Activated CD8-positive, alpha-beta memory T cell treated with anti-CD3 and anti-CD28 coated beads for 24 hours (primary cell): ENCODE measurements at regions not wholly inside any gene's neighbourhood (a gene's known extent, or its start where the extent isn't known, plus 50 kb on each side); places are given as distances from the start of the nearest gene placed in this dataset.

Experiments used
- DNase-seq: peaks from one replicate; pipeline ENCODE4 v3.0.0-alpha.2; 2020

DNA sequence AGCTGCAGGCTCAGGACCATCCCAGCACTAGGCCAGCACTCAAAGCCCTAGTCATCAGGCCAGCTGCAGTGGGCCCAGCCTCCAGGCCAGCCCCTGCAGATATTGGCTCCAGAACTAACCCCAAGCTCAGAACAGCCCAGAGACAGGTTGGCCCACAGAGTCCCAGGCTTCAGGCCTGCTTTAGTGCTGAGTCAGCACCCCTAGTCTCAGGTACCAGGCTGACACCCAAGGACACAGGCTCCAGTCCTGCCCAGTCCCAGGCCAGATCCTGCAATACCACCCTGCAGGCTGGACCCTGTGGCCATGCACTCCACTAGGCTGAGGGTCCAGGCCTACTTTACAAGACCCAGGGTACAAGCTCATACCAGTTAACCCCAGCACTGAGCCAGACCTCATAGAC lies 234.4 kb upstream of the GPRIN3 start:
- no peak for DNase-seq

DNA sequence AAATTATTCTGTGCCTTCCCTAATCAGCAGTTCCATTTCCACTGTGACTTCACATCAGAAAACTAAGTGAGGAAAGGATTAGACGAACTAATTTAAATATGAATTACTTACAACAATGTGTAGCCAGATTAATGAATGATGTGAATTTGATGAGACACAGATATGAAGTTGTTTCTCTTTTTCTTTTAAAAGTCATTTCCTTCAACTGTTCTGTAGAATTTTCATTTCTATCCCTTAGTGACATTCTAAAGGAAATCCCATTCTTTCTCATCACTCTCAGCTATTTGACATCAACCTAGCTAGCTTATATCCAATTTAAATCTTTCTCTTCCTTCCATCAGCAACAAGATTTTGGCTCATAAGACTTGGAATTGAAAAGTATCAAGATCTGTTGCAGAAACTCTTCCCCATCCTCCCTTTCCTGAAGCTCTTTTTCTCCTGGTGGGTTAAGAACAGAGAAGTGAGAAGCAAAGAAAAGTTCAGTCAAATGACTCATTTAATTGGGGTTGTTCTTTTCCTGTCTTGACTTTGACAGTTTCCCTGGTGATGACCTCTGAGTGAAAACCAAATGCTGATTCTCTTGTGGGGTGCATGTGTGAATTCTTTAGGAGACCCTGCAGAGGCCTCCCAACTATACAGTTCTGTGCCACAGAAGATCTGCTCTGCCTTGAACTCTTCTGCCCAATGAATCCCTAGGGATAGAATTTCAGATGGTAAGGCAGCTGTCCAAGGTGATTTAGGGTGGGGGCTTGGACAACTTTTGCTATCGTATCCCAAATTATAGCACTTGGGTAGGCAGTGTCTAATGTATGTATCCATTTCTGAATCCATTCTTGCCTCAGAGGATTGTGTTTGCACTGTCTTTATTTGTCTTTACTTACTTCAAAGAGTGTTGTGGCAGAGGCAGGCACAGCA lies 232.5 kb upstream of the GPRIN3 start:
- no peak for DNase-seq

DNA sequence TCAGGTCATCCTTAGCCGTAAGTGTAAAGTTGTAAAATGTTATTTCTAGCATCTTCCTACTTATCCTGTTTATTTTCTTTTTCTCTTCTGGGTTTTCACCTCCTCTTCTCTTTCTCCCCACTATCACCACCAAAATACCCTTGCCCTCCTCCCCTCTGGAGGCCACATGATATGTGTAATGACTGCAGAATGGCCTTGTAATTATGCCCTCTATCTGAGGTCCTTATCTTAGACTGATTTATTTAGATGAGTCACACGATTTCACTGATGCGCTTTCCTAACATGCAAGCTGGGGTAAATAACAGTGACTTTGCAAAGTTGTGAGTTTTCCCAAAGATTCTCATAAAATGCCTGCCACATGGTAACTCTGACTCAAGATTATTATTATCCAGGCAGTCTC lies 231.8 kb upstream of the GPRIN3 start:
- DNase-seq, result no peak

DNA sequence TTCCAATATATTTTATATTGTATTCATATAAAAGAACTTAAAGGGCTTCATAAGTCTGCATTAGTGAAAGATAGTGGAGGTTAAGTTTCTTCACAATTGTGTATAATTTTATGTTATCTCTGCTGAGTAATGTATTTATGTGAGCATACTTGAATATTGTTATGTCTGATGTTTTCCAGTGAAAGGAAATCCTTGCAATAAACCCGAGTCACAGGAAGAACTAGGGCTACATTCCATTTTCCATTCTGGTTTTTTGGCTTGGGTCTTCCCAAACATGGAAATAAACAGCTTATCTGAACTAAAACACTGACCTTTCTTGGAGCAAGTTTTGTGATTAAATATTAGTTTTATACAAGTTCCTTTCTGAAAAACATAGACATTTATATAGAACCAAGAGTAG lies 231.3 kb upstream of the GPRIN3 start:
- no peak for DNase-seq

DNA sequence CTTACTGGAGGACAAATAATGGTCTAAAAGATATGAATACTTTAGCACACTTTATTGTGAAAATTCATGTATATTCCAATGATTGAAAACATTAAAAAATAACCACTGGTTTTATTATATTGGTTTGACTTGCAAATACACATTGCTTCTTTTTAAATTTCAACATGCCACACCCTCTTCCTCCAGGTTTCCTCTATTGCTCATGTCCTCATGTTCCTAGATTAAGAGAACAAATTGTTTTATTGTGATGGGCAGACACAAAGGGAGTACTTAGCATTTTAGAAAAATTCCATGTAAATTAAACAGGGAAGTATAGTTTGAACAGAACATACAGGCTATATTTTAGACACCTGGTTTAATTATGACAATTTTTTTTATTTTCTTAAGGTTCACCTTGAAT lies 230.6 kb upstream of the GPRIN3 start:
- no peak for DNase-seq

DNA sequence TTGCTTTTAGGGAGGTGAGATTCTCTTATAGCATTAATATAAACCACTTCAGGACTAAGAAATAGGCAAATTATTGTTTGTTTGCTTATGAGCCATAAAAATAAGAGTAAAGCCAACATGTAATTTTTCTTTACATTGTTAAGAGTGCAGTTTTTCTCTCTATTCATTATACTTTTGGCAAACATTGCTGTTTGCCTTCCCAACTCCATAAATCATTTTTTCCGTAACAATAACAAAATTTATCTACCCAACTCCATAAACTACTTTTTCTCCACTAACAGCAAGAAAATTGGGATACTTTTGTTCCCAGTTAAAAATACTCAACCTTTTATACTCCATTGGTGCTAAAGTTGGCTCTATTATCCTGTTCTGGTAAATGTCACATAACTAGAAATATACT lies 229.7 kb upstream of the GPRIN3 start:
- DNase-seq, result no peak

DNA sequence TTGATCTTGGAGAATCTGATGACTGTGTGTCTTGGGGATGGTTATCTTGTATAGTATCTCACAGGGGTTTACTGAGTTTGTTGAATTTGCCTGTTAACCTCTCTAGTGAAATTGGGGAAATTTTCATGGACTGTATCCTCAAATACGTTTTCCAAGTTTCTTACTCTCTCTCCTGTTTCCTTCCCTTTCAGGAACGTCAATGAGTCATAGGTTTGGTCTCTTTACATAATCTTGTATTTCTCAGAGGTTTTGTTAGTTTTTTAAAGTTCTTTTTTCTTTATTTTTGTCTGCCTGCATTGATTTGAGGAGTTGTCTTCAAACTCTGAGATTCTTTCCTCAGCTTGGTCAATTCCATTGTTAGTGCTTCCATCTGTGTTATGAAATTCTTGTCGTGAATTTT lies 227.7 kb upstream of the GPRIN3 start:
- no peak for DNase-seq

DNA sequence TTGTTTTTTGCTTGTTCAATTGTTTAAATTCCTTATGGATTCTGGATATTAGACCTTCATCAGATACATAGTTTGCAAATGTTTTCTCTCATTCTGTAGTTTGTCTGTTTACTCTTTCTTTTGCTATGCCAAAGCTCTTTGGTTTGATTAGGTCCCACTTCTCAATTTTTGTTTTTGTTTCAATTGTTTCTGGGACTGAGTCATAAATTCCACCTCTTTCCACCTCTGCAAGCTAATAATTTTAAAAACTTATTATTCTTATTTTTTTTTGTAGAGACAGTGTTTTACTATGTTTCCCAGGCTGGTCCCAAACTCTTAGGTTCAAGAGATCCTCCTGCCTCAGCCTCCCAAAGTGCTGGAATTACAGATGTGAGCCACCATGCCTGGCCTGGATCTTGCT lies 226.8 kb upstream of the GPRIN3 start:
- no peak for DNase-seq

DNA sequence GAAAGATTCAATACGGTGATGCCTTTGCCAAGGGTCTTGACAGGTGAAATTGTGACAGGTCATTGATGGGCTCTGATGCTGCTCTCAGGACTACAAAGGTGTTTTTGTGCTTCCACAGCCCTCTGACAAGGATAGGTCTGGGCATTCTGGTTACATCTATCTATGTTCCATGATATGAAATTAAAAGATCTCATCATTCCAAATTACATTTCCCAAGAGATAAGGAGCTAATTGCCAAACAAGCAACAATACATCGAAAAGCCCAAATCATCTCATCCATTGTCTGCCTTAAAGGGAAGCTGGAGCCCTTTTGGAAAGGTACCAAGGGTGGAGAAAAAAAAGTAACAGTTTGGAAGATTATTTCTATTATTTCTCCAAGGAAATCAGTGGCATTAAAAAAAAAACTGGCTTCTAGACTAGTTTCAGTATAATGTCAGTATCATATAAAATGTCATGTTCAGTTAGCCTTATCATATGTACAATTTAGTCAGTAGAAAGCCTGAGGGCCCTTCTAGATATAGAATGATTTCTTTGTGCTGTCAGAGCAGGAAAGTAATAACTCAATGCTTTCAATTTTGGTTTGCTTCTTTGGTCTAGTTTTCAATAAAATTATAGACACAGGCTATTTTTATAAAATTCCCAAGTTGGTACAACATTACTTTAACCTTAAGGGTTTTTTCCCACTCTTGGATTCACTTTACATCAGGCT lies 224.5 kb upstream of the GPRIN3 start:
- DNase-seq, result no peak

DNA sequence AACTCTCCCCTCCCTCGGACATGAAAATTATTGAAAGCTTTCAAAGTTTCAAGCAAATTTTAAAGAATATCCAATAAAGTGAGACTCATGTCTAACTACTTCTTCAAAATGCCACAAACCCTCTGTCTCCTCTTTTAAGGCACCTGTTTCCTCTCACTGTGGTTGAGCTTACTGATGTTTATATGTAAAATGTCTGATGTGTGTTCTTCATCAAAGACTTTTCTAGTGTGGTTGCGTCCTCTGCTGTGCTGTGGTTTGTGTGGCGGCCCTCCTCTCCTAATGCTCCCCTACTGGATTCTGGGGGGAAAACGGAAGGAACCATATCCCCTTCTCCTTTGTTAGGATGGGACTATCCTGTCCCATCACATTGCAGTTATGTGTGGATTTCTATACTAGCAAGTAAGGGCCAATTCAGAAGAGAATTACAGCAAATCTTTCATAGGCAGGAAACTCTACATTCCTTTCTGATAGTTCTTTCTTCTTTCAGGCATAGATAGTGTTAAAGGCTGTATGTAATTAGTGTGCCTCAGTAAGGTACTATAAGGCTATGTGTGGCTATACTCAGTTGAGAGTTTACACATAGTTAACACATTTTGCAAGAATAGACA lies 221.0 kb upstream of the GPRIN3 start:
- no peak for DNase-seq

DNA sequence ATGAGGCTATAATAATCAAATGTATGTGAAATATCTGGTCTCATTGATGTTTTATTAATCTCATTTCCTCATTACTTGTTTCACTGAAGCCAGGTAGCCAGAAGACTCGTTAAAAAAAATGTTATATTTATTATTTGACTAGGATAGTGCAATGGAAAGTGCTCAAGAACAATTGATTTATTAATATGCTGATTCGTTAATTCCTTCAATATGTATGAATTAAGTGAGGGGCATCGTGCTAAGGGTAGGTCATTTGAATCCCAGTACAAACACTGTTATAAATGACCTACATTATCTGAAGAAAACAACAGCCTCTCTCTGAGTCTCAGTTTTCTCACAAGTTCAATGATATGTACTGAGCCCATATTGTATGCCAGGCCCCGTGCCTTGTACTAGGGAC lies 214.2 kb upstream of the GPRIN3 start:
- DNase-seq, result no peak

DNA sequence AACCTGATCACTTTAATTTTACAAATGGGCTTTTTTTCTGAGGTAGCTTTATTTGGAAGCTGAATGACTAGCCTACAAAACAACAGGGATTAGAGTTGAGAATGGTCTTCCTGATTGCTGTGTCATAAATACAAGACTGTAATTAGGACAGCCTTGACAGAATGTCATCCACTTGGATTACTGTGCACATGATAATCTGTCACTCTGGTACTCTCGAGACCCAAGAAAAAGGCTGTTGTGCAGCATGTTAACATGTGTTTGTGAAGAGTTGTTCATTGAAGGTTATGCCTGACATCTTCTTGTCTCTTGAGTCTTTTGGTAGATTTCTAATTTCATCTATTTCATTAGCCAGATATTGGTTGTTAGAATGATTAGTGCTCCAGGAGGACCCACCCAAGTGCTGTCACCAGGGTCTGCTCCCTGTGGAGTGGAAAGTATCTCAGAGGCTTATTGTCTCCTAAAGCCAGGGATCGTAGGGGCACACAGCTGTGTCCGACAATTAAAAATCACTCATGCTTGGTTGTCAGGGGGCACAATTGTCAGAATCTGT lies 212.2 kb upstream of the GPRIN3 start:
- no peak for DNase-seq

DNA sequence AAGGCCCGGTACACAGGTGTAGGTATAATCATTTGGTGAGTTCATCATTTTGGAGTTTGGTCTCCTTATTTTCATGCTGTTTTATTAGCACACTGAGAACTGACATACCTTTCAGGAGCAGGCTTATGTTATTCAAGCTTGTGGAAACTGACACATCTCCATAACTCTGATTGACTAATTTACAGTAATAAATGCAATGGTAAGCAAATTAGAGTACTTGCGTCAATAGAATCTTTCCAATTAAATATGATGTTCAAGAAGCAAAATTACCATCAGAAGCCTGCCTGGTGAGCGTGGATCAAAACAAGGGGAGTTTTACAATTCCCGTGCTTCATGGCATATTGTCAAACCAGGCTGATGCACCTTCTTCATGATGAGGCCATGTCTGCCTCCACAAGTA lies 210.7 kb upstream of the GPRIN3 start:
- DNase-seq, result no peak

DNA sequence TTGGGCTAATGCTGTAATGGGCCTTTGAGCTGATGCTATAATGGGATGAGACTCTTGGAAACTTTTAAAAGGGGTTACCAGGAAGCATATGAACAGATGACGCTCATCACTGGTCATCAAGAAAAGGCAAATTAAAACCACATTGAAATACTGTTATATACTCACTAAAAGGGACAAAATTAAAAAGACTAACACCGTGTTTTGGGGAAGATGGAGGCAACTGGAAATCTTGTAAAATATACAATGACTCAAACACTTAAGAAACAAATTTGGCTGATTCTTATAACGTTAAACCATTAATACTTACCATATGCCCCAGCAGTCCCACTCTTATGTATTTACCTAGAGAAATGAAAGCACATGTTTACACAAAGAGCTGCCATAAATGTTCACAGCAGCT lies 207.2 kb upstream of the GPRIN3 start:
- DNase-seq, result no peak

DNA sequence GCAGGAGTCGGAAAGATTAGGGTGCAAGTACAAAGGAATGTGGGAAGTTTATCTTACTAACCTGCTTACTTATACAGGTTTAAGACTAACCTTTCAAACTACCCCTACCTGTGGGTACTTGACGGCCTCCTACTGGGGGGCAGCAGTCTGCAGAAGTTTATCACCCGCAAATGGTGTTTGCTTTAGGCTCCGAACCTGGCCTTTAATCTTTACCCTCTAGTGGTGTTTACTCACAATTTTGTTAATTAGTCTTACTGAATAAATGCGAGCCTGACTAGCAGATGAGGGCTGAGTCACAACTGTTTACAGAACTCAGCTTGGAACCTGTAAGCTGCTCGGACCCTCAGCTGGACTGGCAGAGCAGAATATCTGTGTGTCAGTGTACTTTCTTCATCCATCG lies 204.2 kb upstream of the GPRIN3 start:
- DNase-seq, result no peak

DNA sequence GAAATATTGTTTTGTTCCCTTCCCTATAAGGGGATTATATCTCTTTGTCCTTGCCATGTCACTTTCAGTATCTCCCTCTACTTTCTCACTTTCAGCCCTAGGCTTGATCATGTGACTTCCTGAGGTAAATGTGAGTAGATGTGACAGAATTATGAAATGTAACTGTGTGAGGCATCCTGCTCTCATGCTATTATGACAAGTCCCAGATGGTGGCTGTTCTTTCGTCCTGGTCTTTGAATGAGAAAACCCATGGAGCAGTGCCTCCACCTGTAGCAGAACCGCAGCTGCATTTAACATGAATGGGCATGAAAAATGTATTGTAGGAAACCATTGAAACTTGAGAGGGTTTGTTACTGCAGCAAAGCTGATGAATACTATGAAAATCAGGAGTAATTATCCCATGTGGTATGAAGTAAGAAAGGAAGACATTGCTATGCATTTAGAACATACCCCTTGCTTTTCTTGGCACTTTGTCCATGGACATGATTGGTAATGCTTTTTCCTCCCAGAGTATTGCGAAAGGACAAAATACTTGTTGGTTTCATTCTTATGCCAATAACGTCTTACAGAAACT lies 202.2 kb upstream of the GPRIN3 start:
- DNase-seq, result no peak

DNA sequence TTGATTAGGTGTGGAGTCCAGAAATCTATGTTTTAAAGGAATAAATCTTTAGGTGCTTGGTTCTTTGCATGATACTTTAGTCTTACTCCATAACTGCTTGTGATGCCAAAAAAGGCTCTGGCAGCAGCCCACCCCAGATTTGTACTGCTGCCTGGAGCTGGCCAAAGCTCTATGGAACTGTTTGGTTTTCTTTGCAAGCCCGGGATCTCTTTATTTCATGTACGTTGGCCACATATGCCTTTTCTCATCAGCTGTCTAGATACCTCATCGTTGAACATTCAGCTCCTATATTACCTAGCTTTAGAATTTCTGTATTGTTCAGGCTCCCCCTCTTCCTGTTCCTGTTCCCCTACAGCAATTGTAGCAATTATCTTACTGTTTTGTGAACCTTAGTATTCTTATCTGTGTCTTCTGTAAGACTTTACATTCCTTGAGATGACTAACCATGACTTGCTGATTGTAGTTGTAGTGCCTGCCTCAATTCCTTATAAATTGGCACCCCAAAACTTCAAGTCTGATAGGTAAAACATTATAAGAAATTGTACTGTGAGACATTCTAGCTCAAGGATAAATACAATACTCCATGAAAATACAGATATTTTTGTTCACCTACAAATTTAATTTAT lies 199.4 kb upstream of the GPRIN3 start:
- no peak for DNase-seq

DNA sequence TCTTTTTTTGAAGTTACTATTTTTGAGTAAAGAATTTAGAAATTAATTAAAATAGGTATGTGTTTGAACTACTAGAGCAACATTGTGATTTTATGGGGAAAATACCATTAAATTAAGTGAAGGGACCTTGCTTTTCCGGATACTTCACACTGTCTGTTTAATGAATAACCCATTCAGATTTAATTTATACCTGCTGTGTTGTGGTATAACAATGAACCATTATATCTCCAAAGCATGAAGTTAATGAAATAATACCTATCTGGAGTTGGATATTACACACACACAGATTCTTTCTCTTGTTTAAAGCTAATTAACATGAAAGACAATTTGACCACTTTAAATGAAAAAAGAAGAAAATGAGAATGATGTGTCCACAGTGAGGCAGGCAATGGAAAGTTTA lies 195.0 kb upstream of the GPRIN3 start:
- DNase-seq, result no peak

DNA sequence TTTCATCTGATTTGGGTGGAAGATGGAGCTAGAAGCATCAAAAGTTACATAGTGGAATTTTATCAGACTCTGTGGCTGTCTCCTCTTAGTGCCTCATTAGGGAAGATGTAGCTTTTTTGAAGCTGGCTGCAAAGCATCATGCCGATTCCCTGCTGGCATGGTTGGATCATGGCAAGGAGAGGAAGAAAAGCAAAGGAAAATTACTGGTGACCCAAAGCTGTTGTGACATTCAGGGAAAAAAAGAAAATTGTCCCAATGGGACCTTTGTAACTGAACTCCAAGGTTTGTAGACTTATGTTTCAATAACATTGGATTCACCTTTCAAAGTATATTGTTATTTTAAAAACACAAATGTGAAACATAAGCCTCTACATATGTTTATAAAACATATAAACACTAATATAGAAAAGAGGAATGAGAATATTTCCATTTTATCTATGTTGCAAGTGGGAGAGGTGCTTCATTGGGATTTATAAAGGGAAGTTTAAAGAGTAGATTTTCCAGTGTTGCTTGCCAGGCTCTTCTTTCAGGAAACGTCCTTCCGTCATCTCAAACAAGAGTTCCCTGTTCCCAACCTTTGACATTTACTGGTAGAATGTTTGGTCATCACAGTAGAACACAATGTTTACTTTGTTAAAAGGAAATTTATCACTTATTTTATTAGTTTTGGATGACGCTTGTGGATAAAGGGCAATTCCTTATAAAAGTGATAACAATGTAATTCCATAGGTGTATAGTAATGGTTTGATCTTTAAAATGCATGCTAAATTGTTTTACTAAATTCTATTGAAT lies 190.1 kb upstream of the GPRIN3 start:
- no peak for DNase-seq

DNA sequence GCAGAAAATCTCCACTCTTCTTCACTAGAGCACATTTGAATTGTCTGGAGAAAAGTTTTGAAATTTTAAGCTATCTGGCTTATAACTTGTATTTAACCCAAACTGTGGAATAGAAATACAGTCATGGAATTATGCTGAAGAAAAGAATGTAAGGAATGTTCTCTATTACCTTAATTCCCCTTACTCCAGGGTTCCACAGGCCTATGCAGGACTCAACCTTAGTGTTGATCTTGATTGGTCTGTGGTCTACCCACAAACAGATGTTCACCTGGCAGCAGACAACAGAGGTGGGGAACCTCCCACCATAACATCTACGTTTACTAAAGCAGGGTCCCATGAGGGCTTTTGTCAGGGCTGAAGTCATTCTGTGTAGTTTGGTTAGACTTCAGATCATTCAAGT lies 189.3 kb upstream of the GPRIN3 start:
- no peak for DNase-seq

DNA sequence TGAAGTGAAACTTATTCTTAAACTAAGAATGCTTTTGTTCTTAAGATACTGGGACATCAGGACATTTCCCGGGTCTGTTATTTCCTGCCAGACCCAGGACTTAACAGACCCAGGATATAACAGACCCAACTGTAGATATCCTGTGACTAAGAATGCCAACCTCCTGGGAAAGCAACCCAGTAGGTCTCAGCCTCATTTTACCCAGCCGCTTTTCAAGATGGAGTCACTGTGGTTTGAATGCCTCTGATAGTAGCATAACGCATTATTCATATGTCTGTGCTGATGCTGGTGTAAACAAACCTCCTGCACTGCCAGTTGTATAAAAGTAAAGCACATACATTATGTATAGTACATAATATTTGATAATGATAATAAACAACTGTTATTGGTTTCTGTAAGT lies 185.8 kb upstream of the GPRIN3 start:
- no peak for DNase-seq

DNA sequence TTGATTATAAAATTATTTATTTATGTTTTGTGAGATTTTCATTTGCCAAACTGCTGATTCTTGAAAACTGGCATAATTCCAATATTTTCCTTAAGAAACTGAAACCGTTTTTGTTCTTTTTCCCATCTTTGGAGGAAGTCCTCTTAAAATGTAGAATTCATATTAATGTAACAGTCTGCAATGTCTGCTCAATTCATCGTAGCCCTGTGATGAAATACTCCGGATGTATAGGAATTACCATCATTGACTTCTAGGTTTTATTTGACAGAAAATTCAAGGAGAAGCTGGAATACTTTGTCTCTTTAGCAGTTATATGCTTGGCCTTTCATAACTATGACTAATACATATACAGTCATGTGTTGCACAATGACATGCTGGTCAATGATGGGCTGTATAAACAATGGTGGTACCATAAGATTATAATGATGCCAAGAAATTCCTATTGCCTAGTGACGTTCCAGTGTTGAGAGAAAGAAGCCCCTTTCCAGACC lies 185.0 kb upstream of the GPRIN3 start:
- DNase-seq, result no peak
